ENCODE measurements at regions not wholly inside any gene's neighbourhood (a gene's known extent, or its start where the extent isn't known, plus 50 kb on each side); places are given as distances from the start of the nearest gene placed in this dataset.
A peak's percentile ranks its signal among the peaks of the same experiment; 100 is the strongest.

- TF ChIP-seq CTCF (IDR thresholded peaks at IDR 0.05 in 4 of 5, conservative IDR thresholded peaks at IDR 0.05 in 1 of 5) (no peak), POLR2A (IDR thresholded peaks at IDR 0.05) (peak in 1 of 2 donors; percentile 16)
These were observed 59.8 kb upstream of the CASZ1 start for GRCh38 chr1:10856176-10856683.

Data from gastrocnemius medialis (tissue), 4 donors.